A549 (cell line): ENCODE measurements at regions not wholly inside any gene's neighbourhood (a gene's known extent, or its start where the extent isn't known, plus 50 kb on each side); places are given as distances from the start of the nearest gene placed in this dataset.

Experiments used
- ATAC-seq, 2 experiments: fragments of 200-7000 bp in 1 of 2; fragments of >200 bp in 1 of 2; cut with Nextera tagmentation in 1 of 2; cut with Tn5 transposase in 1 of 2; 3 replicates each; pipeline versions ENCODE4 v1.8.0 to v1.9.1; 2018 to 2020; ENCODE audit warnings: mild to moderate bottlenecking in 1 of 2, moderate library complexity in 1 of 2
- CTCF ChIA-PET: fragments of 300-600 bp; sonication (Branson Sonifier 250); formaldehyde crosslinking; extraction: SDS; loops from one replicate; lab custom pipeline; 2021; ENCODE audit warnings: antibody characterized with exemption, inconsistent platforms; lab: Yijun Ruan, JAX
- POLR2A ChIA-PET: fragments of 350-600 bp; formaldehyde crosslinking; extraction: SDS; loops from one replicate; lab custom pipeline; 2021; ENCODE audit warnings: antibody characterized with exemption, inconsistent platforms; lab: Yijun Ruan, JAX
- DNase-seq, 2 experiments: peaks; one replicate each; pipeline versions ENCODE4 v3.0.0 to v3.0.0-alpha.2; 2011 to 2016; ENCODE audit warnings: low read depth in 1 of 2, low spot score in 1 of 2
- FAIRE-seq: peaks from 2 replicates; lab custom pipeline; 2011; peaks lifted over from hg19 to GRCh38; lab: Jason Lieb, UNC
- H3K27ac ChIP-seq, 2 experiments: fragments of >200 bp; sonication (Bioruptor Twin); formaldehyde crosslinking; 3 replicates each; pipeline ENCODE4 v1.5.1; 2016 to 2017
- H3K4me1 ChIP-seq: fragments of >200 bp; sonication (Bioruptor Twin); formaldehyde crosslinking; 3 replicates; pipeline ENCODE4 v1.6.1; 2016
- H3K4me2 ChIP-seq: fragments of >200 bp; sonication (Bioruptor Twin); formaldehyde crosslinking; 3 replicates; pipeline ENCODE4 v1.6.1; 2016
- H3K4me3 ChIP-seq: fragments of >200 bp; sonication (Bioruptor Twin); formaldehyde crosslinking; 3 replicates; pipeline ENCODE4 v1.5.1; 2016
- H3K9me3 ChIP-seq: fragments of >200 bp; sonication (Bioruptor Twin); formaldehyde crosslinking; 3 replicates; pipeline ENCODE4 v1.6.1; 2016
- ATOH8 ChIP-seq: fragments of 250-450 bp; sonication (Bioruptor Pico); IDR thresholded peaks from 2 replicates; pipeline ENCODE4 v1.5.0; 2020; ENCODE audit warnings: low read depth, mild to moderate bottlenecking, moderate library complexity
- BHLHE40 ChIP-seq: IDR thresholded peaks from 2 replicates; pipeline ENCODE4 v1.6.1; 2012; ENCODE audit warnings: low read depth, low read length, inconsistent platforms
- CBX8 ChIP-seq: fragments of 200-600 bp; sonication (generic); IDR thresholded peaks from 2 replicates; pipeline ENCODE4 v1.6.1; 2016
- ELK1 ChIP-seq: fragments of 150-350 bp; IDR thresholded peaks from 2 replicates; pipeline ENCODE4 v1.6.1; 2014; ENCODE audit warnings: low read depth, mild to moderate bottlenecking, low read length
- EP300 ChIP-seq, 2 experiments: fragments of >200 bp; sonication (Bioruptor Twin); formaldehyde crosslinking; IDR thresholded peaks; 2 replicates in 1 of 2; 3 replicates in 1 of 2; pipeline ENCODE4 v1.6.1; 2016 to 2017
- ESRRA ChIP-seq: fragments of 150-350 bp; IDR thresholded peaks from 2 replicates; pipeline ENCODE4 v1.6.1; 2014; ENCODE audit warnings: mild to moderate bottlenecking, low read length, borderline replicate concordance
- FOSB ChIP-seq: fragments of 250-450 bp; sonication (Bioruptor Pico); IDR thresholded peaks from 2 replicates; pipeline ENCODE4 v1.5.0; 2020; ENCODE audit warnings: mild to moderate bottlenecking, moderate library complexity
- FOSL2 ChIP-seq, 2 experiments: fragments of 450-650 bp in 1 of 2; fragments of >200 bp in 1 of 2; sonication (Bioruptor Twin) in 1 of 2; formaldehyde crosslinking; IDR thresholded peaks; 2 replicates each; pipeline versions ENCODE4 v1.5.0 to v1.6.1; 2016 to 2020; ENCODE audit warnings: mild to moderate bottlenecking in 1 of 2, moderate library complexity in 1 of 2
- FOXS1 ChIP-seq: fragments of 250-450 bp; sonication (Bioruptor Pico); IDR thresholded peaks from 2 replicates; pipeline ENCODE4 v1.5.0; 2020; ENCODE audit warnings: mild to moderate bottlenecking, moderate library complexity
- GATA3 ChIP-seq: IDR thresholded peaks from 2 replicates; pipeline ENCODE4 v1.6.1; 2012; ENCODE audit warnings: borderline replicate concordance
- HMGXB4 ChIP-seq: fragments of 250-450 bp; sonication (Bioruptor Pico); IDR thresholded peaks from 2 replicates; pipeline ENCODE4 v1.5.0; 2021; ENCODE audit warnings: mild to moderate bottlenecking, moderate library complexity, borderline replicate concordance
- HOXA7 ChIP-seq: fragments of 250-450 bp; sonication (Bioruptor Pico); IDR thresholded peaks from 2 replicates; pipeline ENCODE4 v1.5.0; 2020; ENCODE audit warnings: mild to moderate bottlenecking, moderate library complexity
- HOXB13 ChIP-seq: fragments of 250-450 bp; sonication (Bioruptor Pico); IDR thresholded peaks from 2 replicates; pipeline ENCODE4 v1.5.0; 2020; ENCODE audit warnings: low read depth, mild to moderate bottlenecking, moderate library complexity
- HOXB5 ChIP-seq: fragments of 250-450 bp; sonication (Bioruptor Pico); IDR thresholded peaks from 2 replicates; pipeline ENCODE4 v1.5.0; 2020; ENCODE audit warnings: mild to moderate bottlenecking, moderate library complexity
- JUN ChIP-seq, 2 experiments: fragments of >200 bp; sonication (Bioruptor Twin); formaldehyde crosslinking; IDR thresholded peaks; 2 replicates in 1 of 2; 3 replicates in 1 of 2; pipeline ENCODE4 v1.6.1; 2016 to 2017
- JUNB ChIP-seq: fragments of >200 bp; sonication (Bioruptor Twin); formaldehyde crosslinking; IDR thresholded peaks from 2 replicates; pipeline ENCODE4 v1.6.1; 2016
- KDM1A ChIP-seq: fragments of 200-600 bp; sonication (generic); IDR thresholded peaks from 2 replicates; pipeline ENCODE4 v1.6.1; 2016; ENCODE audit warnings: low read depth, mild to moderate bottlenecking
- MAZ ChIP-seq: fragments of 150-350 bp; IDR thresholded peaks from 2 replicates; pipeline ENCODE4 v1.6.1; 2014; ENCODE audit warnings: antibody characterized with exemption, low read depth, low read length, borderline replicate concordance
- NPAS2 ChIP-seq: fragments of 250-450 bp; sonication (Bioruptor Pico); IDR thresholded peaks from 2 replicates; pipeline ENCODE4 v1.8.0; 2022; ENCODE audit warnings: mild to moderate bottlenecking, moderate library complexity, borderline replicate concordance
- NR3C1 ChIP-seq: fragments of >200 bp; sonication (Bioruptor Twin); formaldehyde crosslinking; IDR thresholded peaks from 3 replicates; pipeline ENCODE4 v1.6.1; 2017
- PBX3 ChIP-seq: IDR thresholded peaks from 2 replicates; pipeline ENCODE4 v1.6.1; 2012
- RAD21 ChIP-seq, 2 experiments: fragments of >200 bp in 1 of 2; sonication (Bioruptor Twin) in 1 of 2; formaldehyde crosslinking in 1 of 2; IDR thresholded peaks in 1 of 2; conservative IDR thresholded peaks in 1 of 2; 2 replicates in 1 of 2; 3 replicates in 1 of 2; pipeline ENCODE4 v1.6.1; 2012 to 2018; ENCODE audit warnings: inconsistent platforms in 1 of 2
- RFX5 ChIP-seq: fragments of 450-650 bp; IDR thresholded peaks from 2 replicates; pipeline ENCODE4 v1.7.1; 2014; ENCODE audit warnings: antibody characterized with exemption, mild to moderate bottlenecking, moderate library complexity
- RNF2 ChIP-seq: fragments of 200-600 bp; sonication (generic); IDR thresholded peaks from 2 replicates; pipeline ENCODE4 v1.6.1; 2016; ENCODE audit warnings: low read depth, mild to moderate bottlenecking, antibody characterized with exemption, moderate library complexity, borderline replicate concordance
- SMC3 ChIP-seq: fragments of >200 bp; sonication (Bioruptor Twin); formaldehyde crosslinking; IDR thresholded peaks from 3 replicates; pipeline ENCODE4 v1.6.1; 2018; ENCODE audit warnings: inconsistent platforms
- SREBF2 ChIP-seq: fragments of 450-650 bp; IDR thresholded peaks from 2 replicates; pipeline ENCODE4 v1.6.1; 2014; ENCODE audit warnings: mild to moderate bottlenecking, moderate library complexity
- TFCP2L1 ChIP-seq: fragments of 250-450 bp; sonication (Bioruptor Pico); IDR thresholded peaks from 2 replicates; pipeline ENCODE4 v1.5.0; 2021; ENCODE audit warnings: mild to moderate bottlenecking
- ZC3H11A ChIP-seq: fragments of 450-650 bp; IDR thresholded peaks from 2 replicates; pipeline ENCODE4 v1.6.1; 2014; ENCODE audit warnings: antibody characterized with exemption, mild to moderate bottlenecking
- ZNF302 ChIP-seq: fragments of 250-450 bp; sonication (Bioruptor Pico); IDR thresholded peaks from 2 replicates; pipeline ENCODE4 v1.9.0; 2021; ENCODE audit warnings: inconsistent platforms, mild to moderate bottlenecking, moderate library complexity
- WGBS: methylation state at CpG from one replicate; pipeline ENCODE4 v1.1.6; 2017; ENCODE audit errors: missing lambda C conversion rate; 5-methylcytosine and 5-hydroxymethylcytosine counted together
- TF ChIP-seq, protein P1 (sequence below): fragments of 200-600 bp; sonication (generic); IDR thresholded peaks from 2 replicates; pipeline ENCODE4 v1.6.1; 2016; ENCODE audit warnings: antibody characterized with exemption, mild to moderate bottlenecking, moderate library complexity

GRCh38 chr1:57951390-57951789 is 527.5 kb upstream of the DAB1 start (continued):
- TF ChIP-seq MAZ: no peak
- no peak for TF ChIP-seq HOXA7 (CRISPR knock-in tag)
- TF ChIP-seq BHLHE40: no peak
- TF ChIP-seq FOXS1 (CRISPR knock-in tag): no peak
- TF ChIP-seq TFCP2L1: no peak
- TF ChIP-seq, all 56 proteins: peak for 0

GRCh38 chr1:57949168-57949567 is 525.3 kb upstream of the DAB1 start:
- Histone ChIP-seq H3K4me3 (no peak overlapping the region), H3K4me1 (no peaks in the 10 kb centered on the region), H3K4me2 (no peak overlapping the region), H3K27ac (no peak overlapping the region), H3K9me3 (no peaks in the 10 kb centered on the region)
- 0% methylated on average over 2 of the region's 2 CpGs for WGBS
- TF ChIP-seq ELK1 (no peak), NR3C1 (no peak), EP300 (IDR thresholded peaks at IDR 0.05) (no peak), SREBF2 (no peak), RFX5 (no peak), HOXB5 (CRISPR knock-in tag) (no peak), RNF2 (no peak), NPAS2 (CRISPR knock-in tag) (no peak), FOSB (CRISPR knock-in tag) (no peak), RAD21 (conservative IDR thresholded peaks at IDR 0.05 in 1 of 2, IDR thresholded peaks at IDR 0.05 in 1 of 2) (no peak), GATA3 (no peak), ZNF302 (CRISPR knock-in tag) (no peak), KDM1A (no peak), HMGXB4 (CRISPR knock-in tag) (no peak), ESRRA (no peak), ZC3H11A (no peak), SMC3 (no peak), CBX8 (no peak), JUN (IDR thresholded peaks at IDR 0.05) (no peak)
- ChIA-PET CTCF (no interaction called here), POLR2A (no interaction called here)
- FAIRE-seq (no peak), ATAC-seq (no peak), DNase-seq (no peak)

GRCh38 chr1:57947471-57947870 is 523.6 kb upstream of the DAB1 start:
- no peaks in the 10 kb centered on the region for H3K9me3 ChIP-seq
- ChIA-PET POLR2A (no interaction called here), CTCF (no interaction called here)
- H3K27ac ChIP-seq: no peak overlapping the region
- no peak overlapping the region for H3K4me3 ChIP-seq
- ATAC-seq (no peak), FAIRE-seq (no peak), DNase-seq (no peak)
- H3K4me2 ChIP-seq: no peak overlapping the region
- H3K4me1 ChIP-seq: no peaks in the 10 kb centered on the region
- WGBS: 0% methylated on average over 4 of the region's 6 CpGs
- TF ChIP-seq ATOH8 (no peak), HOXB13 (CRISPR knock-in tag) (no peak), JUN (IDR thresholded peaks at IDR 0.05) (no peak), PBX3 (no peak), FOSL2 (IDR thresholded peaks at IDR 0.05) (no peak), FOSL2 (CRISPR knock-in tag; IDR thresholded peaks at IDR 0.05) (no peak), JUNB (no peak), ZNF302 (CRISPR knock-in tag) (no peak)
- TF ChIP-seq, protein P1, sequence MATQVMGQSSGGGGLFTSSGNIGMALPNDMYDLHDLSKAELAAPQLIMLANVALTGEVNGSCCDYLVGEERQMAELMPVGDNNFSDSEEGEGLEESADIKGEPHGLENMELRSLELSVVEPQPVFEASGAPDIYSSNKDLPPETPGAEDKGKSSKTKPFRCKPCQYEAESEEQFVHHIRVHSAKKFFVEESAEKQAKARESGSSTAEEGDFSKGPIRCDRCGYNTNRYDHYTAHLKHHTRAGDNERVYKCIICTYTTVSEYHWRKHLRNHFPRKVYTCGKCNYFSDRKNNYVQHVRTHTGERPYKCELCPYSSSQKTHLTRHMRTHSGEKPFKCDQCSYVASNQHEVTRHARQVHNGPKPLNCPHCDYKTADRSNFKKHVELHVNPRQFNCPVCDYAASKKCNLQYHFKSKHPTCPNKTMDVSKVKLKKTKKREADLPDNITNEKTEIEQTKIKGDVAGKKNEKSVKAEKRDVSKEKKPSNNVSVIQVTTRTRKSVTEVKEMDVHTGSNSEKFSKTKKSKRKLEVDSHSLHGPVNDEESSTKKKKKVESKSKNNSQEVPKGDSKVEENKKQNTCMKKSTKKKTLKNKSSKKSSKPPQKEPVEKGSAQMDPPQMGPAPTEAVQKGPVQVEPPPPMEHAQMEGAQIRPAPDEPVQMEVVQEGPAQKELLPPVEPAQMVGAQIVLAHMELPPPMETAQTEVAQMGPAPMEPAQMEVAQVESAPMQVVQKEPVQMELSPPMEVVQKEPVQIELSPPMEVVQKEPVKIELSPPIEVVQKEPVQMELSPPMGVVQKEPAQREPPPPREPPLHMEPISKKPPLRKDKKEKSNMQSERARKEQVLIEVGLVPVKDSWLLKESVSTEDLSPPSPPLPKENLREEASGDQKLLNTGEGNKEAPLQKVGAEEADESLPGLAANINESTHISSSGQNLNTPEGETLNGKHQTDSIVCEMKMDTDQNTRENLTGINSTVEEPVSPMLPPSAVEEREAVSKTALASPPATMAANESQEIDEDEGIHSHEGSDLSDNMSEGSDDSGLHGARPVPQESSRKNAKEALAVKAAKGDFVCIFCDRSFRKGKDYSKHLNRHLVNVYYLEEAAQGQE: no peak
